D721Med (cell line): ENCODE measurements at regions not wholly inside any gene's neighbourhood (a gene's known extent, or its start where the extent isn't known, plus 50 kb on each side); places are given as distances from the start of the nearest gene placed in this dataset.
A peak's percentile ranks its signal among the peaks of the same experiment; 100 is the strongest.

Experiments used
- DNase-seq: peaks from one replicate; pipeline ENCODE4 v3.0.0; 2011; ENCODE audit warnings: low spot score; ENCODE audit not compliant: insufficient read length
- FAIRE-seq: peaks from 2 replicates; lab custom pipeline; 2011; peaks lifted over from hg19 to GRCh38; lab: Jason Lieb, UNC
- TF ChIP-seq, protein P1 (sequence below): IDR thresholded peaks from 2 replicates; pipeline ENCODE4 v1.5.1; 2012; ENCODE audit warnings: mild to moderate bottlenecking, control low read depth; ENCODE audit not compliant: insufficient read depth; ENCODE audit errors: missing control alignments

DNA sequence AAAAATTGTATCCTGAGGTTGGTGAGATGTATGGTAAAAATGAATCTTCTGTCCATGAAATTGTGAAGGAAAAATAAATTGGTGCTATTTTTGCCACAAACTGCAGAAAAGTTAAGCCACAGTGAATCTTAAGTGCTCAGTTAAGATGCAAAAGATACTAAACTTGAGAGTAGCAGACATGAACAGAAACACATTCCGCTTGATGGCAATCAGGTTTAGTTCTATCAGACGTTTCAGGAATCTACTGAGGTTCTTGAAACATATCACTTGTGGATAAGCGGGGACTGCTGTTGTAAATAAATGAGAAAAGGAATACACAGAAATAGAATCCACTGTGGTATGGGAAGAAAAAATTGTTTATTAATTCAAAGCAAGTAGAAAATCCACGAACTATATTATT is 311.2 kb upstream of the PRR16 start:
- FAIRE-seq (no peak), DNase-seq (no peak)
- TF ChIP-seq, protein P1, sequence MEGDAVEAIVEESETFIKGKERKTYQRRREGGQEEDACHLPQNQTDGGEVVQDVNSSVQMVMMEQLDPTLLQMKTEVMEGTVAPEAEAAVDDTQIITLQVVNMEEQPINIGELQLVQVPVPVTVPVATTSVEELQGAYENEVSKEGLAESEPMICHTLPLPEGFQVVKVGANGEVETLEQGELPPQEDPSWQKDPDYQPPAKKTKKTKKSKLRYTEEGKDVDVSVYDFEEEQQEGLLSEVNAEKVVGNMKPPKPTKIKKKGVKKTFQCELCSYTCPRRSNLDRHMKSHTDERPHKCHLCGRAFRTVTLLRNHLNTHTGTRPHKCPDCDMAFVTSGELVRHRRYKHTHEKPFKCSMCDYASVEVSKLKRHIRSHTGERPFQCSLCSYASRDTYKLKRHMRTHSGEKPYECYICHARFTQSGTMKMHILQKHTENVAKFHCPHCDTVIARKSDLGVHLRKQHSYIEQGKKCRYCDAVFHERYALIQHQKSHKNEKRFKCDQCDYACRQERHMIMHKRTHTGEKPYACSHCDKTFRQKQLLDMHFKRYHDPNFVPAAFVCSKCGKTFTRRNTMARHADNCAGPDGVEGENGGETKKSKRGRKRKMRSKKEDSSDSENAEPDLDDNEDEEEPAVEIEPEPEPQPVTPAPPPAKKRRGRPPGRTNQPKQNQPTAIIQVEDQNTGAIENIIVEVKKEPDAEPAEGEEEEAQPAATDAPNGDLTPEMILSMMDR: no peak

DNA sequence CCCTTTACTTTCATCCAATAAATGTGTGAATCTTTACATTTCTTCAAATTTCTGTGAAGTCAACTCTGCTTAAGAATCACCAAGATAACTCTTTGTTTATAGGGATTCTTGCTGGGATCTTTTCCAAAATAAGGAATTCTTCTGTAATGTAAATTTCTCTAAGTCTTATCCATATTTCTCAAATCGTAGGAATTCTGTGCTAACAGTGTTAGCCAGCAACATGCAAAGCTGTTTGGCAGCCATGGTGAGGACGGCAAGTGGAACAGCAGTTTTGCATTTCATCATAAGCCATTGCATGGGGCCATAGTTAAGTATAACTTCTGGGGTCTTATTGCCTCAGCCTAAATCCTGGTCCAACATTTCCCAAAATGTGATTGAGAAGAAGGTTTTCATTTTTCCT is 310.5 kb upstream of the PRR16 start:
- DNase-seq (no peak), FAIRE-seq (no peak)
- TF ChIP-seq, protein P1: no peak

DNA sequence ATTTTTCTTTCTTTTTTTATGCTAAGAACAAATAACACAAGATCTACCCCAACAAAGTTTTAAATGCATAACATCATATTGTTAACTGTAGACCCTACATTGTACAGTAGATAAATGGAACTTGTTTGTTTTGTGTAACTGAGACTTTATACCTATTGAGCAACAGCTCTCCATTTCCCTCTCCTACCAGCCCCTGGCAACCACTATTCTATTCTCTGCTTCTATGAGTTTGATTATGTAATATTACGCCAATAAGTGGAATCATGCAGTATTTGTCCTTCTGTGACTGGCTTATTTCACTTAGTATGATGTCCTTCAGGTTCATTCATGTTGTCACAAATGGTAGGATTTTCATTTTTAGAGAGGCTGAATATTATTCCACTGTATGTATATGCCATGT is 308.2 kb upstream of the PRR16 start:
- FAIRE-seq (no peak), DNase-seq (no peak)
- TF ChIP-seq, protein P1: no peak

DNA sequence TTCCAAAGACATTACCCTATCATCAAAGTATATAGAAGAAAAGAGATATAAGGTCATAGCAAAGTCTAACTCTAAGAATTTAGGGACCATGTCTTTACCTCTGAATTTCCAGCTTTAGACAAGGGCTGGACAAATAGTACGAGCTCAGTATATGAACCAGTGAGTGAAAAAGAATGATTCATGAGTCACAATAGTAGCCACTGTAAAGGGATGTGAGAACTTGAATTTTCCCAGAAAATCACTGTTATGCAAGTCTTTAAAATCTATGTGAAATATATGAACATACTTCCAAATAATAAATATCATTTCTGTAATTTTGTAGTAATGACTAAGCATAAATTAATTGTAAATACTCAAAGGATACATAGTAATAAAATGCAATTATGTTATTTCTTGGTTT is 305.9 kb upstream of the PRR16 start:
- no peak for DNase-seq
- TF ChIP-seq, protein P1: no peak

DNA sequence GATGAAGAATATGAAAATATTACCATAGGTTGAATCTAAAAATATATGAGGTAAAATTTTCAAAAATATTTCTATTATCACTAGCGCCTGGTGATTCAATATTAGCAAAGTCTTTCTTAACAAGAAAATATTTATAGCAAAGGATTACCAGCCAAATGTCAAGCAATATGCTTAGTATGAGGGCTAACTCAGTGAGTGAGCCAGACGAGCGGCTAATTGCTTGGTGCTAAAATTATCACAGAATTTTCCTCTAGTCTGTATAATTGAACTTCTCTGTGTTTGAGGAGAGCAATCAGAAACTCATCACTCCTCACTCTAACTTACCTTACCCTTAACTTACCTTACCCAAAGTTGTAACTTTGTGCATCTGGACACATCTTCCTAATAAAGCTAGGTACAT is 304.9 kb upstream of the PRR16 start:
- FAIRE-seq (no peak), DNase-seq (no peak)
- TF ChIP-seq, protein P1: no peak

More for the DNA sequence above, 305.9 kb upstream of the PRR16 start:
- no peak for FAIRE-seq

DNA sequence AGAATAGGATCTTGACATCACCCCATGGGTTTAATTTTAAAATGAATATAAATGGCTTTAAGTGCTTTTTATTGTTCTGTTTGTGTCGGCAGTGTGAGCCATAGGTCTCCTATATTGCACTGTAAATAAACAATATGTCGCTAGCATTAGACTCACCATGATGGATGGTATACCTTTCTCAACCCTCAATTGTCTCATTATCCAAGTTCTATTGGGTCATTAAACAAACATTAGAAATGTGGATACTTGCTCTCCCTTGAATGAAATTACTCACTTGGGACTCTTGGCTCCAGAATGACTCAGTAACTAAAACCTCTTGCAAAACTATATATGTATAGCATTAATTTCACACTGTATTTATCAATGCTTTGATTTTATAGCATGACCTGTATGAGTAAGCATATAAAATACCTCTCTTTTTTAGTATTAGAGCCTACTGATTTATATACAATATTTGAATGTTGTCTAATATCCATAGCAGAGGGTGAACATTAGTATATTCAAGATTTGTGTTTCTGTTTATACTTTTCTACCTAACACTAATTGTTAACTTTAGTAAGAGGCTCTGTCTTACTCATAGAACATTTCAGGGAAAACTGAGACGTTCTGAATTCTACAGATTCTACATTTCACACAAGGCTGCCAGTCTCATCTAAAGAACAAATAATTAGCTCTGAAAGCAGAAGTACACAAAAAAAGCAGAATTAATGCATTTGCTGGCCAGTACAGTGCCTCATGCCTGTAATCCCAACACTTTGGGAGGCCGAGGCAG is 303.8 kb upstream of the PRR16 start:
- no peak for DNase-seq
- TF ChIP-seq, protein P1: no peak
- FAIRE-seq: no peak

DNA sequence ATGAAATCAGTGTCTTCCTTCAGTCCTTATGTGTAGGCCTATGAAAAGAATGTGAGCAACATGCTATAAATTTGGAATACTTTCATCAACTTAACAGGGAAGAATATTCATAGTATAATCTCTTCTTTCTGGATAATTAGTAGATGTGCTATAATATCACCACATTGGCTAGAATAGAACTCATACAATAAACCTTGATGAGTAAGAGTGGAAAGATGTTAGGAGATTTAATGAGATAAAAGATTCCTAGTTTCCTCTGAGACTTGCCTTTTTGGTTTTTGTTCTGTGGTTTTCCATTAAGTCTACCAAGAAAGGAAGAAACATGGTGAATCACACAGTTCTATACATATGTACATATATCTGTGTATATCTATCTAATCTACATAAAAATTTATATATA is 301.8 kb upstream of the PRR16 start:
- TF ChIP-seq, protein P1: no peak
- peak; percentile 11 for FAIRE-seq
- no peak for DNase-seq
